ENCODE measurements at regions not wholly inside any gene's neighbourhood (a gene's known extent, or its start where the extent isn't known, plus 50 kb on each side); places are given as distances from the start of the nearest gene placed in this dataset.
"Not testable (repeated sequence)": the region's sequence is repeated elsewhere in the genome, so short reads cannot be mapped to it uniquely, and the experiment has no call there.

DNA sequence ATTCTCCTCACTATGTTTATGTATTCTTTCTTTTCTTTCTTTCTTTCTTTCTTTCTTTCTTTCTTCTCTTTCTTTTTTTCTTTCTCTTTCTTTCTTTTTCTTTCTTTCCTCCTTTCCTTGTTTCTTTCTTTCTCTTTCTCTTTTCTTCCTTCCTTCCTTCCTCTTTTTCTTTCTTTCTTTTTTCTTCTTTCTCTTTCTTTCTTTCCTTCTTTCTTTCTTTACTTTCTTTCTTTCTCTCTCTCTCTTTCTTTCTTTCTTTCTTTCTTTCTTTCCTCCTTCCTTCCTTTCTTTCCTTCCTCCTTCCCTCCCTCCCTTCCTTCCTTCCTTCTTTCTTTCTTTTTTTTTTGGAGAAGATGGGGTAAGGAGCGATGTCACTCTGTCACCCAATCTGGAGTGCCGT, 1405.5 kb downstream of the SLITRK5 start:
- DNase-seq (ENCODE audit: low read depth) = no peak
- no peak overlapping the region for H3K4me3 ChIP-seq (ENCODE audit: low read depth, low read length)
- TF ChIP-seq, protein P1, sequence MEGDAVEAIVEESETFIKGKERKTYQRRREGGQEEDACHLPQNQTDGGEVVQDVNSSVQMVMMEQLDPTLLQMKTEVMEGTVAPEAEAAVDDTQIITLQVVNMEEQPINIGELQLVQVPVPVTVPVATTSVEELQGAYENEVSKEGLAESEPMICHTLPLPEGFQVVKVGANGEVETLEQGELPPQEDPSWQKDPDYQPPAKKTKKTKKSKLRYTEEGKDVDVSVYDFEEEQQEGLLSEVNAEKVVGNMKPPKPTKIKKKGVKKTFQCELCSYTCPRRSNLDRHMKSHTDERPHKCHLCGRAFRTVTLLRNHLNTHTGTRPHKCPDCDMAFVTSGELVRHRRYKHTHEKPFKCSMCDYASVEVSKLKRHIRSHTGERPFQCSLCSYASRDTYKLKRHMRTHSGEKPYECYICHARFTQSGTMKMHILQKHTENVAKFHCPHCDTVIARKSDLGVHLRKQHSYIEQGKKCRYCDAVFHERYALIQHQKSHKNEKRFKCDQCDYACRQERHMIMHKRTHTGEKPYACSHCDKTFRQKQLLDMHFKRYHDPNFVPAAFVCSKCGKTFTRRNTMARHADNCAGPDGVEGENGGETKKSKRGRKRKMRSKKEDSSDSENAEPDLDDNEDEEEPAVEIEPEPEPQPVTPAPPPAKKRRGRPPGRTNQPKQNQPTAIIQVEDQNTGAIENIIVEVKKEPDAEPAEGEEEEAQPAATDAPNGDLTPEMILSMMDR (IDR thresholded peaks at IDR 0.05; ENCODE audit: insufficient read depth, low read length) = no peak

DNA sequence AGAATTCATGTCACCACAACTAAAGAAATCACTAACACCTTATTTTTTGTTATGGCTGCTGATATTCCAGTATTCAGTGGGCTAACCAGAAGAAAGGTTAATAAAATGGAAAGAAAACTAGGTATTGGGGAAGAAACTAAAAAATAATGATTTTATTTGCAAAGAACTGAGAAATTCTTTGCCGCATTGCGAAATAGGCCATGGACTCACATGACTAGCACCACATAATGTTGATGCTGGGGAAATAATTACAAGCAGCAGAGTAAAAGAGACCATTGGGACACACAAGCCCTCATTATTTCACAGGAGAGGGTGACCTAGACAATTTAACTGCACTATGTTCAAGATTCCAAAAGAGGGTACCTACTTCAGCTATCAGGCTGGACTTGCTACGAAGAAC, 1411.5 kb downstream of the SLITRK5 start:
- no peak overlapping the region for H3K4me3 ChIP-seq (ENCODE audit: low read depth, low read length)
- TF ChIP-seq, protein P1 (IDR thresholded peaks at IDR 0.05; ENCODE audit: insufficient read depth, low read length) = no peak
- DNase-seq (ENCODE audit: low read depth) = no peak

DNA sequence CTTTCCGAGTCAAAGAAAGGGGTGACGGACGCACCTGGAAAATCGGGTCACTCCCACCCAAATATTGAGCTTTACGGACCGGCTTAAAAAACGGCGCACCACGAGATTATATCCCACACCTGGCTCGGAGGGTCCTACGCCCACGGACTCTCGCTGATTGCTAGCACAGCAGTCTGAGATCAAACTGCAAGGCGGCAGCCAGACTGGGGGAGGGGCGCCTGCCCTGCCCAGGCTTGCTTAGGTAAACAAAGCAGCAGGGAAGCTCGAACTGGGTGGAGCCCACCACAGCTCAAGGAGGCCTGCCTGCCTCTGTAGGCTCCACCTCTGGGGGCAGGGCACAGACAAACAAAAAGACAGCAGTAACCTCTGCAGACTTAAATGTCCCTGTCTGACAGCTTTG, 1416.9 kb downstream of the SLITRK5 start:
- not testable (repeated sequence) for DNase-seq (ENCODE audit: low read depth); H3K4me3 ChIP-seq (ENCODE audit: low read depth, low read length)

DNA sequence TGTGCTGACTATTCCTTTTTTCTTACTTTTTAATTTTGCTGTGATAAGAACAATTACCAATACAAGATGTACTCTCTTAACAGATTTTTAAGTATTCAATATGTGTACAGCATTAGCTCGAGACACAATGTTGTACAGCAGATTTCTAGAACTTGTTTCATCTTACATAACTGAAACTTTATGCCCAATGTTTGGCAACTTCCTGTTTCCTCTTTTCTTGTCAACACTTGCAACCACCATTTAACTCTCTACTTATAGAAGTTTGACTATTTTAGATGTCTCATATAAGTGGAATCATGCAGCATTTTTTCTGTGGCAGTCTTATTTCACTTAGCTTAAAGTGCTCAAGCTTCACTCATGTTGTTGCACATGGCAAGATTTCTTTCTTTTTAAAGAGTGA, 1426.8 kb downstream of the SLITRK5 start:
- no peak overlapping the region for H3K4me3 ChIP-seq (ENCODE audit: low read depth, low read length)
- TF ChIP-seq, protein P1 (IDR thresholded peaks at IDR 0.05; ENCODE audit: insufficient read depth, low read length) = no peak

DNA sequence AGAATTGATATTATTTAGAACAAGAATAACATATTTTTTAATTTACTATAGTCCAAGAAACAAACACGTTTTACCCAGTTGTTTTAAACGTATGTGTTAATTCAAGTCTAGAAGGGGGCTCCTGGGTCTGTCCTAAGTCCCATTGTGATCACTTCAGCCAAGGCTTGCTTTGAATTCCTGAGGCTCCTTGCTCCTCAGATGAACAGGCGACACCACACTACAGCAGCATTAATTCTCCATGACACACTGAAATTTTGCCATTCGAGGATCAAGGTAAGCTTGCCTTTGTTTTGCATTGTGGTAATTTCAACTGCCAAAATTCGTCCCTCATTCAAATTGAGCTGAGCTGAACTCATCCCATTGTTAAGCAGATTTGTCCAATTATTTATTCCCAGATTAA, 1442.6 kb downstream of the SLITRK5 start:
- TF ChIP-seq, protein P1 (IDR thresholded peaks at IDR 0.05; ENCODE audit: insufficient read depth, low read length) = no peak
- no peak for DNase-seq (ENCODE audit: low read depth)
- no peak overlapping the region for H3K4me3 ChIP-seq (ENCODE audit: low read depth, low read length)

More for the DNA sequence above, 1426.8 kb downstream of the SLITRK5 start:
- DNase-seq (ENCODE audit: low read depth) = no peak

DNA sequence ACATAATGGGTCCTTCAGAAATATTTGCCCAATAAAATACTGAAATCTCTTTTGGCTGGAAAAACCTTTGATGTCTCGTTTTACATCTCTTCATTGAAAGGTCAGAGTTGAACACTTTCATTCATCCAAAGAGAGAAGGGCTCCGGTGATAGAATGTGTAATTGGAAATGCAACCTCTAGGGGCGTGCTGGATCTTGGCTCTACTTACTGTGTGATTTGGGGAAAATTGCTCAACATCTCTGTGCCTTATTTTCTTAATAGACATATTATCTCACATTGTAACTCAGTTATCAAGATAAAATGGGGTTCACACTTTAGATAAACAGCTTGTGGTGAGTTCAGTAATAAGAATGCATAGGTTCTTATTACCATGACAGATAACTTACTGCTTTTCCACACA, 1444.1 kb downstream of the SLITRK5 start:
- TF ChIP-seq, protein P1 (IDR thresholded peaks at IDR 0.05; ENCODE audit: insufficient read depth, low read length) = peak; percentile 8
- DNase-seq (ENCODE audit: low read depth) = no peak

DNA sequence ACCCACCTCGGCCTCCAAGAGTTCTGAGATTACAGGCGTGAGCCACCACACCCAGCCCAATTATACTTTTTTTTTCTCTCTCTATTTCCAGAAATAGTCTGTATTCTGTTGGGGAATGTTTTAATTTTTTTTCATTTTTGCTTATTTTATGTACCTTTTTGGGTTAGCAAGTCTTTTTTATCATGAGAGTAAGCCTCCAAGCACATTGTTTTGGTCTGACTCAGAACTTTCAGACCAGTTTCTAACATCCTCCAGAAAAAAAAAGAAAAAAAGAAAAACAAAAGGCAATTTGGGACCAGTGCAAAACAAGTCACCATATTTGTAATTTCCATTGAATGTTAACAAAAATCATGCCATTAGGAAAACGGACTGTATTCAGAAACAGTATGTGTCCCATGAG, 1465.5 kb downstream of the SLITRK5 start:
- no peak overlapping the region for H3K4me3 ChIP-seq (ENCODE audit: low read depth, low read length)
- peak; percentile 7 for DNase-seq (ENCODE audit: low read depth)
- TF ChIP-seq, protein P1 (IDR thresholded peaks at IDR 0.05; ENCODE audit: insufficient read depth, low read length) = no peak

More for the DNA sequence above, 1444.1 kb downstream of the SLITRK5 start:
- H3K4me3 ChIP-seq (ENCODE audit: low read depth, low read length) = no peak overlapping the region
